GM19395 (cell line): ENCODE measurements at regions not wholly inside any gene's neighbourhood (a gene's known extent, or its start where the extent isn't known, plus 50 kb on each side); places are given as distances from the start of the nearest gene placed in this dataset.
A peak's percentile ranks its signal among the peaks of the same experiment; 100 is the strongest.

Experiments used
- ATAC-seq: cut with Tn5 transposase; IDR thresholded peaks from one replicate; pipeline ENCODE4 v1.9.1; 2021; ENCODE audit warnings: mild to moderate bottlenecking, moderate library complexity; ENCODE audit not compliant: unreplicated experiment

- ATAC-seq: peak; percentile 98
Measured at GRCh38 chr1:88180449-88181108, 503.5 kb upstream of the PKN2 start.

GRCh38 chr1:88186911-88187310 is 497.2 kb upstream of the PKN2 start:
- no peak for ATAC-seq

- no peak for ATAC-seq
Measured at GRCh38 chr1:88188038-88188437, 496.0 kb upstream of the PKN2 start.

GRCh38 chr1:88189525-88189924 is 494.5 kb upstream of the PKN2 start:
- no peak for ATAC-seq

- peak; percentile 94 for ATAC-seq
Measured at GRCh38 chr1:88191917-88192316, 492.2 kb upstream of the PKN2 start.

GRCh38 chr1:88194542-88194941 is 489.5 kb upstream of the PKN2 start:
- ATAC-seq: no peak

GRCh38 chr1:88200545-88200944 is 483.5 kb upstream of the PKN2 start:
- ATAC-seq: no peak

GRCh38 chr1:88204111-88204510 is 480.0 kb upstream of the PKN2 start:
- ATAC-seq: no peak

GRCh38 chr1:88204612-88205167 is 479.4 kb upstream of the PKN2 start:
- no peak for ATAC-seq

GRCh38 chr1:88208389-88208788 is 475.7 kb upstream of the PKN2 start:
- ATAC-seq: no peak

GRCh38 chr1:88210103-88210787 is 473.8 kb upstream of the PKN2 start:
- ATAC-seq: no peak

- no peak for ATAC-seq
Measured at GRCh38 chr1:88216441-88216840, 467.6 kb upstream of the PKN2 start.

- no peak for ATAC-seq
Measured at GRCh38 chr1:88217386-88217785, 466.7 kb upstream of the PKN2 start.

- ATAC-seq: no peak
Measured at GRCh38 chr1:88219521-88219920, 464.6 kb upstream of the PKN2 start.

GRCh38 chr1:88221411-88221810 is 462.7 kb upstream of the PKN2 start:
- no peak for ATAC-seq

GRCh38 chr1:88224906-88225305 is 459.2 kb upstream of the PKN2 start:
- ATAC-seq: no peak

- no peak for ATAC-seq
Measured at GRCh38 chr1:88228114-88228513, 456.0 kb upstream of the PKN2 start.

- ATAC-seq: no peak
Measured at GRCh38 chr1:88230126-88230525, 453.9 kb upstream of the PKN2 start.

- no peak for ATAC-seq
Measured at GRCh38 chr1:88237058-88237457, 447.0 kb upstream of the PKN2 start.

GRCh38 chr1:88239205-88239604 is 444.9 kb upstream of the PKN2 start:
- no peak for ATAC-seq

- no peak for ATAC-seq
Measured at GRCh38 chr1:88247666-88248065, 436.4 kb upstream of the PKN2 start.

- no peak for ATAC-seq
Measured at GRCh38 chr1:88250915-88251314, 433.2 kb upstream of the PKN2 start.
